HEK293T (cell line): ENCODE measurements at regions not wholly inside any gene's neighbourhood (a gene's known extent, or its start where the extent isn't known, plus 50 kb on each side); places are given as distances from the start of the nearest gene placed in this dataset.

Experiments
- FOXK2 ChIP-seq: fragments of 450-650 bp; IDR thresholded peaks from 2 replicates; pipeline ENCODE4 v1.6.1; 2016; ENCODE audit warnings: mild to moderate bottlenecking
- FOXM1 ChIP-seq: fragments of 450-650 bp; IDR thresholded peaks from 2 replicates; pipeline ENCODE4 v1.6.1; 2017; ENCODE audit warnings: mild to moderate bottlenecking, borderline replicate concordance
- L3MBTL2 ChIP-seq: fragments of 450-650 bp; conservative IDR thresholded peaks from 2 replicates; pipeline ENCODE4 v1.6.1; 2016; ENCODE audit warnings: mild to moderate bottlenecking
- SP1 ChIP-seq: fragments of 450-650 bp; IDR thresholded peaks from 2 replicates; pipeline ENCODE4 v1.6.1; 2017

DNA sequence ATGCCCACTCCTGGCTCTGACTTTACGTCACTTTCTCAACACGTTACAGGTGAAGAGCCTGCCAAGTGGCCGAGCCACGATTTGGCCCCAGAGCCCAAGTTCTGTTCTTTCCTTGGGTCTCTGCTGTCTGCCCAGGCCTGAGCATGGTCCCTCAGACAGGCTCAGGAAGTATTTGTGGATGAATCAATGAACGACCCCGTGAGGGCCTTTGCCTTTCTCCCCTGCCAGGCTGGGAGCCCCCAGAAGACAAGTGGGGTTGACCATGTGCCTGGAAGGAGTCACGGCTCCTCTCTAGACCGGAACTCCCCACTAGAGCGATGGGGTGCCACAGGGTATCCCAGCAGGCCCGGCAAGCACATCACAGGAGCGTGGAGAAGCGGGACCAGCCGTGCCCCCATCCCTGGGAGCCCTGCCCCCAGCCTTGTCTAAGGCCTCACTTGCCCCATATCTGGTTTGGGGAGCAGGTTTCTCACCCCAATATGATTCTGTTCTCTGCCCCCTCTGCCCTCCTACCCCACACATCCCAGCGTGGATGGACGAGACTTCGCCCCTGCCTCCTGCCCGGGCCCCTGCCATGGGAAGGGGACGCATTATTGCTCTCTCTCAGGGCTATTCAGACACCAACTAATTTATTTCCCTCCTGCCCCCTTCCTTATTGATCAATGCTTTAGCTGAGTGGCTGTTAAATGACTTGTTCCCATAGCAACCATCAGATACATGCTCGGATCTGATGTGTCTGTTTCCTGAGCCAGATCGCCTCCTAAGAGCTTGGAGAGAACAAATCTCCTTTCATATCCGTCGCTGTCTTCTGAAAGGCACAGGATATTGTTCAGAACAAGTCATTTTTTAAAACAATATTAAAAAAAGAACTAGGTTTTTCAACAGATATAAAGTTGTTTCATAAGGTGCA is 69.0 kb downstream of the DIO3 start:
- TF ChIP-seq FOXM1: no peak
- no peak for TF ChIP-seq SP1
- no peak for TF ChIP-seq FOXK2
- no peak for TF ChIP-seq L3MBTL2
